ENCODE measurements at regions not wholly inside any gene's neighbourhood (a gene's known extent, or its start where the extent isn't known, plus 50 kb on each side); places are given as distances from the start of the nearest gene placed in this dataset.

- H3K4me1 ChIP-seq = no peaks in the 10 kb centered on the region
- H3K27ac ChIP-seq = no peak overlapping the region
- H3K9me3 ChIP-seq = peaks cover 2 to 100% (median 94%) of the 10 kb centered on the region in 4 donors
- H3K4me3 ChIP-seq = no peak overlapping the region
- WGBS, 5 donors = 47 to 49% (median 48%) methylated on average over 46 to 47 of the region's 47 CpGs
- H3K27me3 ChIP-seq = peaks cover 0 to 80% (median 0%) of the 10 kb centered on the region in 3 donors
- no peak for DNase-seq
- intact Hi-C loops (cut with DNase I; ENCODE audit: low total_unique reads) = no loop called here
- no peaks in the 10 kb centered on the region for H3K36me3 ChIP-seq
- TF ChIP-seq CTCF (IDR thresholded peaks at IDR 0.05) = no peak
- no peak for TF ChIP-seq EP300 (IDR thresholded peaks at IDR 0.05)
These were observed 312.9 kb downstream of the ALG10 start for GRCh38 chr12:34334953-34335743.

- peaks cover 2 to 100% (median 95%) of the 10 kb centered on the region in 4 donors for H3K9me3 ChIP-seq
- no peak for DNase-seq
These were observed 313.5 kb downstream of the ALG10 start for GRCh38 chr12:34335819-34336262.

GRCh38 chr12:34336619-34337465, 314.5 kb downstream of the ALG10 start:
- Histone ChIP-seq H3K27ac (no peak overlapping the region), H3K36me3 (no peaks in the 10 kb centered on the region), H3K4me3 (no peak overlapping the region), H3K9me3 (peaks cover 8 to 100% (median 95%) of the 10 kb centered on the region in 4 donors), H3K27me3 (peaks cover 0 to 87% (median 0%) of the 10 kb centered on the region in 3 donors), H3K4me1 (no peaks in the 10 kb centered on the region)
- WGBS, 5 donors = 61 to 73% (median 69%) methylated on average over 41 to 53 of the region's 53 CpGs
- intact Hi-C loops (cut with DNase I; ENCODE audit: low total_unique reads) = no loop called here
- no peak for TF ChIP-seq CTCF (IDR thresholded peaks at IDR 0.05)
- TF ChIP-seq EP300 (IDR thresholded peaks at IDR 0.05) = no peak
- TF ChIP-seq POLR2AphosphoS5 (IDR thresholded peaks at IDR 0.05) = no peak
- no peak for TF ChIP-seq POLR2A (IDR thresholded peaks at IDR 0.05)
- no peak for DNase-seq

More at GRCh38 chr12:34335819-34336262, 313.5 kb downstream of the ALG10 start:
- WGBS, 5 donors = 43 to 57% (median 49%) methylated on average over 15 to 25 of the region's 25 CpGs
- H3K4me1 ChIP-seq = no peaks in the 10 kb centered on the region
- no peak overlapping the region for H3K4me3 ChIP-seq
- TF ChIP-seq CTCF (IDR thresholded peaks at IDR 0.05) (no peak), POLR2AphosphoS5 (IDR thresholded peaks at IDR 0.05) (no peak), POLR2A (IDR thresholded peaks at IDR 0.05) (no peak), EP300 (IDR thresholded peaks at IDR 0.05) (no peak)
- no peaks in the 10 kb centered on the region for H3K36me3 ChIP-seq
- intact Hi-C loops (cut with DNase I; ENCODE audit: low total_unique reads) = no loop called here
- H3K27ac ChIP-seq = no peak overlapping the region
- H3K27me3 ChIP-seq = peaks cover 0 to 85% (median 0%) of the 10 kb centered on the region in 3 donors

- Histone ChIP-seq H3K4me1 (no peaks in the 10 kb centered on the region), H3K4me3 (no peak overlapping the region), H3K27ac (no peak overlapping the region), H3K36me3 (no peaks in the 10 kb centered on the region), H3K27me3 (peaks cover 0 to 79% (median 0%) of the 10 kb centered on the region in 3 donors), H3K9me3 (peaks cover 8 to 100% (median 95%) of the 10 kb centered on the region in 4 donors)
- 69 to 80% (median 74%) methylated on average over 22 of the region's 22 CpGs for WGBS, 5 donors
- intact Hi-C loops (cut with DNase I; ENCODE audit: low total_unique reads) = no loop called here
- TF ChIP-seq CTCF (IDR thresholded peaks at IDR 0.05) (no peak), EP300 (IDR thresholded peaks at IDR 0.05) (no peak), POLR2AphosphoS5 (IDR thresholded peaks at IDR 0.05) (no peak)
- no peak for DNase-seq
These were observed 316.5 kb downstream of the ALG10 start for GRCh38 chr12:34338751-34339150.

All from stomach (tissue), 8 donors.